HCT116 (cell line): ENCODE measurements at regions not wholly inside any gene's neighbourhood (a gene's known extent, or its start where the extent isn't known, plus 50 kb on each side); places are given as distances from the start of the nearest gene placed in this dataset.

Source experiments
- ATAC-seq: fragments of 200-7000 bp; cut with Tn5 transposase; 2 replicates; pipeline ENCODE4 v1.9.1; 2020; ENCODE audit warnings: mild to moderate bottlenecking, moderate library complexity
- BruUV-seq: library from RNA; stranded (reverse); fragments of 400-500 nt; replicated peaks from 2 replicates; lab custom pipeline; 2021; lab: Mats Ljungman, UMichigan
- CTCF ChIA-PET: fragments of 300-600 bp; sonication (Branson Sonifier 250); formaldehyde crosslinking; loops from one replicate; lab custom pipeline; 2021; ENCODE audit warnings: antibody characterized with exemption; lab: Charles Lee
- POLR2A ChIA-PET: fragments of 300-600, 350-600 bp; sonication (Branson Sonifier 250); formaldehyde crosslinking; loops from one replicate; lab custom pipeline; 2021; ENCODE audit warnings: antibody characterized with exemption; lab: Charles Lee
- RAD21 ChIA-PET, 2 experiments: fragments of 300-600 bp; sonication (Branson Sonifier 250); formaldehyde crosslinking; loops; one replicate each; lab custom pipeline; 2023; ENCODE audit warnings: low total read pairs in 2 of 2; ENCODE audit not compliant: uncharacterized antibody in 2 of 2, unreplicated experiment in 2 of 2, low non-redundant PET in 1 of 2; lab: Charles Lee
- DNase-seq: peaks from one replicate; pipeline ENCODE4 v3.0.0-alpha.2; 2010; ENCODE audit warnings: low read depth, low spot score
- H2AFZ ChIP-seq: fragments of 200-600 bp; shearing (Covaris generic), sonication (generic); 2 replicates; pipeline ENCODE4 v1.6.1; 2017; ENCODE audit warnings: low read depth, mixed run types, mixed read lengths, antibody characterized with exemption, low read length; ENCODE audit not compliant: poor library complexity, severe bottlenecking
- H3K27ac ChIP-seq: 2 replicates; pipeline ENCODE4 v1.5.1; 2012; ENCODE audit warnings: low read depth, low read length
- H3K27me3 ChIP-seq: fragments of 200-600 bp; sonication (generic); 2 replicates; pipeline ENCODE4 v1.6.1; 2016; ENCODE audit warnings: mixed run types, low read length, mixed read lengths; ENCODE audit not compliant: insufficient read depth
- H3K36me3 ChIP-seq, 2 experiments: fragments of 200-500 bp in 1 of 2; fragments of 200-600 bp in 1 of 2; sonication (Bioruptor generic) in 1 of 2; sonication (generic) in 1 of 2; 2 replicates each; pipeline versions ENCODE4 v1.5.1 to v1.6.1; 2014 to 2016; ENCODE audit warnings: low read length in 2 of 2, inconsistent platforms in 1 of 2, mixed read lengths in 1 of 2, mixed run types in 1 of 2; ENCODE audit not compliant: insufficient read depth in 2 of 2, control insufficient read depth in 1 of 2
- H3K4me1 ChIP-seq, 2 experiments: fragments of 200-600 bp in 1 of 2; sonication (generic) in 1 of 2; 2 replicates each; pipeline versions ENCODE4 v1.5.1 to v1.6.1; 2012 to 2017; ENCODE audit warnings: low read length in 2 of 2, inconsistent platforms in 1 of 2, mild to moderate bottlenecking in 1 of 2, mixed read lengths in 1 of 2, mixed run types in 1 of 2, moderate library complexity in 1 of 2; ENCODE audit not compliant: insufficient read depth in 2 of 2, control insufficient read depth in 1 of 2
- H3K4me2 ChIP-seq: fragments of 200-600 bp; sonication (generic); 2 replicates; pipeline ENCODE4 v1.6.1; 2017; ENCODE audit warnings: mixed run types, low read length, mixed read lengths
- H3K4me3 ChIP-seq, 2 experiments: fragments of 200-600 bp in 1 of 2; sonication (generic) in 1 of 2; replicated peaks in 1 of 2; 2 replicates each; pipeline ENCODE4 v1.5.1; 2011 to 2016; ENCODE audit warnings: low read length in 2 of 2, control low read depth in 1 of 2, low read depth in 1 of 2, mild to moderate bottlenecking in 1 of 2, mixed read lengths in 1 of 2, mixed run types in 1 of 2
- H3K79me2 ChIP-seq: fragments of 200-600 bp; sonication (generic); 2 replicates; pipeline ENCODE4 v1.6.1; 2017; ENCODE audit warnings: mild to moderate bottlenecking, mixed run types, low read length, moderate library complexity, mixed read lengths; ENCODE audit not compliant: insufficient read depth
- H3K9ac ChIP-seq: fragments of 200-600 bp; sonication (generic); 2 replicates; pipeline ENCODE4 v1.6.1; 2016; ENCODE audit warnings: low read length, mixed read lengths
- H3K9me2 ChIP-seq: fragments of 200-600 bp; sonication (generic), shearing (Covaris generic); 2 replicates; pipeline ENCODE4 v1.6.1; 2017; ENCODE audit warnings: mixed run types, mild to moderate bottlenecking, moderate library complexity; ENCODE audit not compliant: insufficient read depth
- H3K9me3 ChIP-seq, 2 experiments: fragments of 200-500 bp in 1 of 2; fragments of 200-600 bp in 1 of 2; sonication (Bioruptor generic) in 1 of 2; sonication (generic) in 1 of 2; 2 replicates each; pipeline ENCODE4 v1.6.1; 2014 to 2017; ENCODE audit warnings: low read length in 2 of 2, mixed read lengths in 2 of 2, inconsistent platforms in 1 of 2, low read depth in 1 of 2, mild to moderate bottlenecking in 1 of 2, mixed run types in 1 of 2, moderate library complexity in 1 of 2; ENCODE audit not compliant: control insufficient read depth in 1 of 2, insufficient read depth in 1 of 2
- H4K20me1 ChIP-seq: fragments of 200-600 bp; sonication (generic), shearing (Covaris generic); 2 replicates; pipeline ENCODE4 v1.6.1; 2017; ENCODE audit warnings: mixed run types, mild to moderate bottlenecking, moderate library complexity; ENCODE audit not compliant: insufficient read depth
- EGR1 ChIP-seq: IDR thresholded peaks from 2 replicates; pipeline ENCODE4 v1.6.1; 2012; ENCODE audit warnings: low read depth
- ELF1 ChIP-seq: IDR thresholded peaks from 2 replicates; pipeline ENCODE4 v1.6.1; 2012; ENCODE audit warnings: low read depth, borderline replicate concordance
- EZH2phosphoT487 ChIP-seq: fragments of 200-600 bp; IDR thresholded peaks from 2 replicates; pipeline ENCODE4 v1.6.1; 2018; ENCODE audit warnings: antibody characterized with exemption, borderline replicate concordance
- POLR2A ChIP-seq: IDR thresholded peaks from 2 replicates; pipeline ENCODE4 v1.7.0; 2011; ENCODE audit warnings: borderline replicate concordance; ENCODE audit not compliant: insufficient read depth, insufficient read length; ENCODE audit errors: extremely low read depth
- SIN3A ChIP-seq: IDR thresholded peaks from 2 replicates; pipeline ENCODE4 v1.6.1; 2012; ENCODE audit warnings: low read depth
- SP1 ChIP-seq: IDR thresholded peaks from 2 replicates; pipeline ENCODE4 v1.6.1; 2012; ENCODE audit warnings: low read depth
- SRF ChIP-seq: IDR thresholded peaks from 2 replicates; pipeline ENCODE4 v1.6.1; 2012; ENCODE audit warnings: low read depth
- ZNF274 ChIP-seq: fragments of 200-500 bp; sonication (Bioruptor generic); IDR thresholded peaks from 2 replicates; pipeline ENCODE4 v1.6.1; 2014; ENCODE audit warnings: mild to moderate bottlenecking, low read depth, low read length, inconsistent platforms
- intact Hi-C: fragments of 100-400 bp; cut with micrococcal nuclease; formaldehyde crosslinking; loops from 2 replicates; pipeline ENCODE4 v1.10.0; 2022
- TF ChIP-seq, protein P1 (sequence below): IDR thresholded peaks from 2 replicates; pipeline ENCODE4 v1.6.1; 2012

DNA sequence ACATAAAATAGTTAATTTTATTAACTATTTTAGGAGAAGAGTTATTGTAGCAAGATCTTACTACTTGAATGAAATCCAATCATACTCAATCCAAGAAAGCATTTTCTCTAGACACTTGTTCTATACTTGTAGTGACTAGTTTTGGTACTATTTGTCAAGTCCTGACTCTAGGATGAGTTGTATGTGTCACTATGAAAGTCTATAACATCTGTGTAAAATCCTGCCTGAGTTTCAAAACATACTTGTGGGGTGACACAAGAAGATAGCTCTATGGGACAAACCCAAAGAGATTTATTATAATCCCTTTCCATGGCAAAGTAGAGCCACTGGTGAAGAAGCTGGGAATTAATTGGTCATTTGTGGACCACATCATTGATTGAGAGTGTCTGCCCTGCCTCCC is 1042.2 kb upstream of the ADGRL4 start:
- CTCF ChIA-PET = no interaction called here
- DNase-seq = no peak
- POLR2A ChIA-PET = no interaction called here
- H3K27me3 ChIP-seq = no peaks in the 10 kb centered on the region
- TF ChIP-seq SP1 (no peak), ZNF274 (no peak), EGR1 (no peak), EZH2phosphoT487 (no peak), SIN3A (no peak), SRF (no peak)
- TF ChIP-seq, protein P1, sequence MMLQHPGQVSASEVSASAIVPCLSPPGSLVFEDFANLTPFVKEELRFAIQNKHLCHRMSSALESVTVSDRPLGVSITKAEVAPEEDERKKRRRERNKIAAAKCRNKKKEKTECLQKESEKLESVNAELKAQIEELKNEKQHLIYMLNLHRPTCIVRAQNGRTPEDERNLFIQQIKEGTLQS = no peak
- TF ChIP-seq, all 23 proteins: peak for 0
- no peak overlapping the region for H3K9ac ChIP-seq
- no peaks in the 10 kb centered on the region; a peak in 1 of 4 replicates for H3K9me3 ChIP-seq
- no peak overlapping the region for H3K4me2 ChIP-seq
- H3K4me1 ChIP-seq = no peaks in the 10 kb centered on the region
- no peaks in the 10 kb centered on the region for H3K79me2 ChIP-seq
- no TSS peak for BruUV-seq
- ATAC-seq = no peak
- H3K9me2 ChIP-seq = no peaks in the 10 kb centered on the region
- H3K36me3 ChIP-seq = no peaks in the 10 kb centered on the region
- no peaks in the 10 kb centered on the region for H4K20me1 ChIP-seq
- no peak overlapping the region for H3K4me3 ChIP-seq
- RAD21 ChIA-PET = no interaction called here
- H2AFZ ChIP-seq = no peak overlapping the region
- H3K27ac ChIP-seq = no peak overlapping the region
- intact Hi-C loops = no loop called here

DNA sequence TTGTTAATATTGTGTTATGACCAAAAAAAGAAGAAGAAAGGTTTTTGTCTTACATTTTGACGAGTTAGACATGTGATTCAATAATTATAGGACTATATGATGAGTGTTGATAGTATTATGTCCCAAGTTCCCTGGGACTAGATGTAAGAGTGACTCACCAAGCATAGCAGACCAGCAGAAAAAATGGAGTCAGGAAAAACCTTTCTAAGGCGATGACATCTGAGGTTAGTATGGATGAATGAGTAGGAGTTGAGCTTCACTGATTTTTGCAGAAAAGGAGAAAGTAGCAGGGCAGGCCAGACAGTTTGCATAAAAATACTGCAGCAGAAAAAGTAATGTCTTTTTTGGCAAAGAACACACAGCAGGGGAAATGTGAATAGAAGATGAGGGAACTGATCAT is 1041.3 kb upstream of the ADGRL4 start:
- no TSS peak for BruUV-seq
- Histone ChIP-seq H3K4me2 (no peak overlapping the region), H3K27me3 (no peaks in the 10 kb centered on the region), H3K4me3 (no peak overlapping the region), H3K9me2 (no peaks in the 10 kb centered on the region), H2AFZ (no peak overlapping the region), H3K9ac (no peak overlapping the region), H3K36me3 (no peaks in the 10 kb centered on the region), H3K79me2 (no peaks in the 10 kb centered on the region), H3K9me3 (no peaks in the 10 kb centered on the region; a peak in 1 of 4 replicates), H4K20me1 (no peaks in the 10 kb centered on the region), H3K27ac (no peak overlapping the region), H3K4me1 (no peaks in the 10 kb centered on the region)
- ChIA-PET POLR2A (no interaction called here), CTCF (no interaction called here), RAD21 (no interaction called here)
- intact Hi-C loops = no loop called here
- TF ChIP-seq POLR2A (no peak), ELF1 (no peak)
- ATAC-seq (no peak), DNase-seq (no peak)
